ENCODE measurements at regions not wholly inside any gene's neighbourhood (a gene's known extent, or its start where the extent isn't known, plus 50 kb on each side); places are given as distances from the start of the nearest gene placed in this dataset.

DNA sequence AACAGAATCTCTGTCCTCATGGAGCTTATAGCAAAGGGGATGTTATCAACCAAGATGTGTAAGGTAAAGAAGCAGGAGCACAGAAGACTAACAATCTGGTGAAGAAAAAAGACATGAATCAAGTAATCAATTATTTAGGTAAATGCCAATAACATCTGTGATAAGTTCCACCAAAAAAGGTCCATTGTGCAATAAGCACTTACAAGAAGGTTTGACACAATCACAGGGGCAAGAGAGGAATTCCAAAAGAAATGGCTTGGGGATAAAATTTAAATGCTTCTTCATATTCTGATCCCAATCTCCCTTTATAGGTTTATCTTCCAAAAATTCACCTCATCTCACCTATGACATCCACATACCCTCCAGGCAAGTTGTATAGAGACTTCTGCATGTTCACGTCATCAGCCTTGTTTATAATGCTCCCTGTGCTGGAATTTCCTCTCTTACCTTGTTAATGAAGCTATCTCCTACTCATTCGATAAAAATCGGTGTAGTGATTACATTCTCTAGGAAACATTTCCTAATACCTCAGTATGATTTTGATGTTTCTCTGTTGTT lies 53.6 kb upstream of the DPT start:
- no peak overlapping the region for H3K4me3 ChIP-seq
- DNase-seq (ENCODE audit: low read depth in 1 of 2, low spot score in 1 of 2) = no peak
- TF ChIP-seq CHD2 (IDR thresholded peaks at IDR 0.05; ENCODE audit: low read length, partially characterized antibody) = no peak
- no peak for TF ChIP-seq NPAS2 (CRISPR knock-in tag; IDR thresholded peaks at IDR 0.05; ENCODE audit: borderline replicate concordance)
- no peak for TF ChIP-seq SMC3 (IDR thresholded peaks at IDR 0.05)
- TF ChIP-seq FOSB (CRISPR knock-in tag; IDR thresholded peaks at IDR 0.05) = no peak
- TF ChIP-seq JUN (IDR thresholded peaks at IDR 0.05) = no peak
- TF ChIP-seq, protein P1, sequence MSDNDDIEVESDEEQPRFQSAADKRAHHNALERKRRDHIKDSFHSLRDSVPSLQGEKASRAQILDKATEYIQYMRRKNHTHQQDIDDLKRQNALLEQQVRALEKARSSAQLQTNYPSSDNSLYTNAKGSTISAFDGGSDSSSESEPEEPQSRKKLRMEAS (IDR thresholded peaks at IDR 0.05) = no peak
- no peak for TF ChIP-seq ZNF302 (CRISPR knock-in tag; IDR thresholded peaks at IDR 0.05)
- TF ChIP-seq, protein P2, sequence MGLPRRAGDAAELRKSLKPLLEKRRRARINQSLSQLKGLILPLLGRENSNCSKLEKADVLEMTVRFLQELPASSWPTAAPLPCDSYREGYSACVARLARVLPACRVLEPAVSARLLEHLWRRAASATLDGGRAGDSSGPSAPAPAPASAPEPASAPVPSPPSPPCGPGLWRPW (IDR thresholded peaks at IDR 0.05) = no peak
- TF ChIP-seq HMGXB4 (CRISPR knock-in tag; IDR thresholded peaks at IDR 0.05; ENCODE audit: borderline replicate concordance) = no peak
- TF ChIP-seq, protein P3, sequence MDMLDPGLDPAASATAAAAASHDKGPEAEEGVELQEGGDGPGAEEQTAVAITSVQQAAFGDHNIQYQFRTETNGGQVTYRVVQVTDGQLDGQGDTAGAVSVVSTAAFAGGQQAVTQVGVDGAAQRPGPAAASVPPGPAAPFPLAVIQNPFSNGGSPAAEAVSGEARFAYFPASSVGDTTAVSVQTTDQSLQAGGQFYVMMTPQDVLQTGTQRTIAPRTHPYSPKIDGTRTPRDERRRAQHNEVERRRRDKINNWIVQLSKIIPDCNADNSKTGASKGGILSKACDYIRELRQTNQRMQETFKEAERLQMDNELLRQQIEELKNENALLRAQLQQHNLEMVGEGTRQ (IDR thresholded peaks at IDR 0.05) = no peak
- TF ChIP-seq CTCF (IDR thresholded peaks at IDR 0.05) = no peak
- no peaks in the 10 kb centered on the region for H3K9me3 ChIP-seq
- CTCF ChIA-PET = interaction anchor here (1.0 to 1.4 kb wide), 3 partner anchors 10 to 49 kb away, joined by 3 read pairs; no protein-coding TSS in a partner anchor
- no peak overlapping the region for H3K4me2 ChIP-seq
- WGBS (ENCODE audit: missing lambda C conversion rate) = 89% methylated on average over 3 of the region's 3 CpGs
- POLR2A ChIA-PET = no interaction called here
- no peak overlapping the region for H3K27ac ChIP-seq
- peak; percentile 43 for FAIRE-seq
- ATAC-seq = no peak
- no peaks in the 10 kb centered on the region for H3K4me1 ChIP-seq

- DNase-seq (ENCODE audit: low read depth in 1 of 2, low spot score in 1 of 2) = peak in 1 of 2 experiments; percentile 11
- Histone ChIP-seq H3K4me2 (no peak overlapping the region), H3K4me3 (no peak overlapping the region), H3K9me3 (no peaks in the 10 kb centered on the region), H3K27ac (no peak overlapping the region), H3K4me1 (no peaks in the 10 kb centered on the region)
- no peak for FAIRE-seq
- TF ChIP-seq MAFK (IDR thresholded peaks at IDR 0.05; ENCODE audit: partially characterized antibody) (peak; percentile 64), RAD21 (conservative IDR thresholded peaks at IDR 0.05 in 1 of 2, IDR thresholded peaks at IDR 0.05 in 1 of 2) (no peak)
- 54% methylated on average over 4 of the region's 4 CpGs for WGBS (ENCODE audit: missing lambda C conversion rate)
- CTCF ChIA-PET = interaction anchor here (1.3 to 1.4 kb wide), 2 partner anchors 28 to 50 kb away, joined by 3 read pairs; no protein-coding TSS in a partner anchor
- no peak for ATAC-seq
- POLR2A ChIA-PET = no interaction called here
Observed at GRCh38 chr1:168783458-168784210, 54.6 kb upstream of the DPT start.

DNA sequence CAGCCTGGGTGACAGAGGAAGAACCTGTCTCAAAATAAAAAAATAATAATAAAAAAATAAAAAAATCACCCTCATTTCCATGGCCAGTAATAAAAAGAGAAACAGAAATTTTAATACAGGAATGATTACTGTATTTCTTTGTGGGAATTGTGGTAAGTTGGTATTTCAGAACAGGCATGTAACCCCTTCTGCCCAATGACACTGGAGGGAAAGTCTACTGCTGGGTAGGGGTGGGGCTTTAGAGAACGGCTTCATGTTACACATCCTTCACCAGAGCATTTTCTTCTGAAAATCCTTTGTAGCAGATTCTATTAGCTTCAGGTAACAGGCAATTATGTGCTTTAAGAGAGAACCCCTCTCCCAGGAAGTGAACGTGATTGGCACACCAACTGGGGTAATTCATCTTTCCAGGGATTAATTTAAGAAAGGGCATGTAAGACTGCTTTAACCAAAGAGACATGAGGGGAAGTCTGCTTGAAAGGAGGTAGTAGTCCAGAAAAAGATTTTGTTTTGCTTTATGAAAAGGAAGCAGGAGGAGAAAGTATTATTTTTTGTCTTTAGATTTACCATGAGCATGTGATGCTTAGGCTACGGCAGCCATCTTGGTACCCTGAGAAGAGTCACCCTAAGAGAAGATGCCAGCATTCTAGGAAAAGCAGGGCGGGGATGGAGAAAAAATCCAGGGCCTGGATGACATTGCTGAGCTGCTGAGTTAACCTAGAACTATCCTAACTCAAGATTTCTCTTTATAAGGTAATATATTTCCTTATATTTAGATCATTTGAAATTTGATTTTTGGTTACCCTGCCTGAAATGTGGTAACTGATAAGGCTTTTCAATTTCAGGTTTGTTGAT lies 57.7 kb upstream of the DPT start:
- Histone ChIP-seq H3K9me3 (no peaks in the 10 kb centered on the region), H3K27ac (no peak overlapping the region), H3K4me2 (no peak overlapping the region), H3K4me1 (no peaks in the 10 kb centered on the region), H3K4me3 (no peak overlapping the region)
- no peak for TF ChIP-seq HOXB13 (CRISPR knock-in tag; IDR thresholded peaks at IDR 0.05; ENCODE audit: low read depth)
- FAIRE-seq = no peak
- no peak for ATAC-seq
- WGBS (ENCODE audit: missing lambda C conversion rate) = 88% methylated on average over 4 of the region's 4 CpGs
- no peak for DNase-seq (ENCODE audit: low read depth in 1 of 2, low spot score in 1 of 2)
- ChIA-PET CTCF (no interaction called here), POLR2A (no interaction called here)
